Body of pancreas (tissue), 4 donors: ENCODE measurements at regions not wholly inside any gene's neighbourhood (a gene's known extent, or its start where the extent isn't known, plus 50 kb on each side); places are given as distances from the start of the nearest gene placed in this dataset.

Source experiments
- POLR2A ChIP-seq, 3 donors: fragments of 450-650 bp; IDR thresholded peaks; one replicate each; pipeline ENCODE4 v1.6.1; 2016; ENCODE audit warnings: antibody characterized with exemption in 3 of 3, mild to moderate bottlenecking in 2 of 3
- TF ChIP-seq, protein P1 (sequence below), 7 experiments: fragments of 450-650 bp in 4 of 7; fragments of 200-600 bp in 3 of 7; sonication (generic) in 3 of 7; IDR thresholded peaks; one replicate each; pipeline ENCODE4 v1.5.1; 2016 to 2019; ENCODE audit warnings: antibody characterized with exemption in 7 of 7

DNA sequence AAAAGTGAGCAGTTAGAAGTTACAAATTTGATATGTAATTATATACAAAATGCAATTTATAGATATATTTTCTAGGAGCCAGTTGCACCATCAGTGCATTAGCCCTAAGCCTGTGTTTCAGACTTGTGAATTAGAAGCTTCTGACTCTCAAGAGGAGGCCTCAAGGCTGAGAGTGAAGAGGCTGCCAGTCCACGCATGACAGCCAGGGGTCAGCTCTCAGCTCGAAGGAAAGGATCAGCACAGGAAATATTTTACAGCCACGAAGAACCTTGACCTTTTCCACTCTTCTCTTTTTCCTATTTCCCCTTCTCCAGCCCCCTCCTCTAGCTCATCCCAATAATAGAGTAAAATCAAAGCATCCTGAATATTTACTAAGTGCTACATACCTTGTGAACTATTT, 642.4 kb downstream of the TRIML1 start:
- TF ChIP-seq, protein P1, sequence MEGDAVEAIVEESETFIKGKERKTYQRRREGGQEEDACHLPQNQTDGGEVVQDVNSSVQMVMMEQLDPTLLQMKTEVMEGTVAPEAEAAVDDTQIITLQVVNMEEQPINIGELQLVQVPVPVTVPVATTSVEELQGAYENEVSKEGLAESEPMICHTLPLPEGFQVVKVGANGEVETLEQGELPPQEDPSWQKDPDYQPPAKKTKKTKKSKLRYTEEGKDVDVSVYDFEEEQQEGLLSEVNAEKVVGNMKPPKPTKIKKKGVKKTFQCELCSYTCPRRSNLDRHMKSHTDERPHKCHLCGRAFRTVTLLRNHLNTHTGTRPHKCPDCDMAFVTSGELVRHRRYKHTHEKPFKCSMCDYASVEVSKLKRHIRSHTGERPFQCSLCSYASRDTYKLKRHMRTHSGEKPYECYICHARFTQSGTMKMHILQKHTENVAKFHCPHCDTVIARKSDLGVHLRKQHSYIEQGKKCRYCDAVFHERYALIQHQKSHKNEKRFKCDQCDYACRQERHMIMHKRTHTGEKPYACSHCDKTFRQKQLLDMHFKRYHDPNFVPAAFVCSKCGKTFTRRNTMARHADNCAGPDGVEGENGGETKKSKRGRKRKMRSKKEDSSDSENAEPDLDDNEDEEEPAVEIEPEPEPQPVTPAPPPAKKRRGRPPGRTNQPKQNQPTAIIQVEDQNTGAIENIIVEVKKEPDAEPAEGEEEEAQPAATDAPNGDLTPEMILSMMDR (IDR thresholded peaks at IDR 0.05) = peak in 4 of 7 experiments; percentile 8 to 13 (median 12)
- TF ChIP-seq POLR2A (IDR thresholded peaks at IDR 0.05) = no peak
